ENCODE measurements at regions not wholly inside any gene's neighbourhood (a gene's known extent, or its start where the extent isn't known, plus 50 kb on each side); places are given as distances from the start of the nearest gene placed in this dataset.

GRCh38 chr18:51884039-51884438 is 456.0 kb upstream of the DCC start:
- no peaks in the 10 kb centered on the region for H3K27me3 ChIP-seq (ENCODE audit: control insufficient read depth in 1 of 2, insufficient read depth in 2 of 2, low read length in 2 of 2)
- ATAC-seq (ENCODE audit: poor library complexity) (no peak), DNase-seq (no peak)
- Mint-ChIP-seq H3K9me3 (peaks cover 11% of the 10 kb centered on the region), H3K27me3 (no peaks in the 10 kb centered on the region), H3K36me3 (ENCODE audit: low read depth) (no peaks in the 10 kb centered on the region), H3K4me3 (no peak overlapping the region), H3K4me1 (ENCODE audit: low read depth) (no peaks in the 10 kb centered on the region), H3K27ac (no peak overlapping the region)
- intact Hi-C loops (cut with DNase I, micrococcal nuclease): no loop called here
- no peak overlapping the region for H3K27ac ChIP-seq (ENCODE audit: low read depth in 1 of 2, low read length in 2 of 2)
- peaks cover 0 to 7% of the 10 kb centered on the region in 2 experiments for H3K9me3 ChIP-seq (ENCODE audit: control insufficient read depth in 1 of 2, insufficient read depth in 1 of 2, low read length in 2 of 2)
- no peaks in the 10 kb centered on the region for H3K36me3 ChIP-seq (ENCODE audit: insufficient read depth, low read length)
- ChIA-PET POLR2A (no interaction called here), CTCF (no interaction called here)
- H3K4me1 ChIP-seq (ENCODE audit: insufficient read depth, low read length): no peaks in the 10 kb centered on the region
- H3K4me3 ChIP-seq (ENCODE audit: low read length): no peak overlapping the region
- no peak for TF ChIP-seq CTCF (IDR thresholded peaks at IDR 0.05)

- H3K27ac Mint-ChIP-seq: no peak overlapping the region
- no peaks in the 10 kb centered on the region for H3K4me1 Mint-ChIP-seq (ENCODE audit: low read depth)
- POLR2A ChIA-PET: no interaction called here
- Histone ChIP-seq H3K9me3 (ENCODE audit: control insufficient read depth in 1 of 2, insufficient read depth in 1 of 2, low read length in 2 of 2) (no peaks in the 10 kb centered on the region), H3K27me3 (ENCODE audit: control insufficient read depth in 1 of 2, insufficient read depth in 2 of 2, low read length in 2 of 2) (no peaks in the 10 kb centered on the region), H3K4me1 (ENCODE audit: insufficient read depth, low read length) (no peaks in the 10 kb centered on the region), H3K36me3 (ENCODE audit: insufficient read depth, low read length) (no peaks in the 10 kb centered on the region), H3K4me3 (ENCODE audit: low read length) (no peak overlapping the region), H3K27ac (ENCODE audit: low read depth in 1 of 2, low read length in 2 of 2) (no peak overlapping the region)
- DNase-seq: no peak
- no peak overlapping the region for H3K4me3 Mint-ChIP-seq
- no peak for TF ChIP-seq CTCF (IDR thresholded peaks at IDR 0.05)
- intact Hi-C loops (cut with DNase I, micrococcal nuclease): no loop called here
- peaks cover 13% of the 10 kb centered on the region for H3K9me3 Mint-ChIP-seq
- no peaks in the 10 kb centered on the region for H3K27me3 Mint-ChIP-seq
- no peak for ATAC-seq (ENCODE audit: poor library complexity)
- no peaks in the 10 kb centered on the region for H3K36me3 Mint-ChIP-seq (ENCODE audit: low read depth)
- CTCF ChIA-PET: no interaction called here
Observed at GRCh38 chr18:51890762-51891161, 449.2 kb upstream of the DCC start.

- no peak overlapping the region for H3K27ac Mint-ChIP-seq
- POLR2A ChIA-PET: interaction anchor here (0.5 kb wide), 1 partner anchor 87 kb away, joined by 3 read pairs; no protein-coding TSS in a partner anchor
- CTCF ChIA-PET: no interaction called here
Observed at GRCh38 chr18:51891876-51892275, 448.1 kb upstream of the DCC start.

More at GRCh38 chr18:51891876-51892275, 448.1 kb upstream of the DCC start:
- TF ChIP-seq CTCF (IDR thresholded peaks at IDR 0.05): no peak
- Mint-ChIP-seq H3K9me3 (peaks cover 12% of the 10 kb centered on the region), H3K36me3 (ENCODE audit: low read depth) (no peaks in the 10 kb centered on the region), H3K27me3 (no peaks in the 10 kb centered on the region), H3K4me3 (no peak overlapping the region), H3K4me1 (ENCODE audit: low read depth) (no peaks in the 10 kb centered on the region)
- intact Hi-C loops (cut with DNase I, micrococcal nuclease): no loop called here
- Histone ChIP-seq H3K36me3 (ENCODE audit: insufficient read depth, low read length) (no peaks in the 10 kb centered on the region), H3K27me3 (ENCODE audit: control insufficient read depth in 1 of 2, insufficient read depth in 2 of 2, low read length in 2 of 2) (no peaks in the 10 kb centered on the region), H3K9me3 (ENCODE audit: control insufficient read depth in 1 of 2, insufficient read depth in 1 of 2, low read length in 2 of 2) (no peaks in the 10 kb centered on the region), H3K4me1 (ENCODE audit: insufficient read depth, low read length) (no peaks in the 10 kb centered on the region), H3K27ac (ENCODE audit: low read depth in 1 of 2, low read length in 2 of 2) (no peak overlapping the region), H3K4me3 (ENCODE audit: low read length) (no peak overlapping the region)
- DNase-seq (no peak), ATAC-seq (ENCODE audit: poor library complexity) (no peak)

Measured in CD4-positive, alpha-beta T cell (primary cell).